ENCODE measurements at regions not wholly inside any gene's neighbourhood (a gene's known extent, or its start where the extent isn't known, plus 50 kb on each side); places are given as distances from the start of the nearest gene placed in this dataset.

DNA sequence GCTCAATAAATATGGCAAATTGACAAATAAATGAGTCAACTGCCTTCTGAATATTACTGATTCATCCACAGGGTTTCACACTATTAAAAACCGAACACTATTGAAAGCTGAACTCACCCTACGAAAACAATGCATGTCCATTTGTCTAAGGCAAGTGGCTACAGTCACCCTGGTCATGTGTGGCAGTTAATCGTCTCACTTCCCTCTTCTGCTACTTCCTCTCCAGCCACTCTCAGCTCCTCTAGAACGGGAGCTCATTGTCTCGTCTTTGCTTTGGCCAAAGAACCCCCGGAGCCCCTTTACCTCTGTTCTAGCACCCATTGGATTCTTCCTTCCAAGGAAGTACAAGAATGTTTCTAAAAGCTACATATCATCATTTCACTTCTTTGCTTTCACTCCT lies 74.4 kb upstream of the ZNF599 start:
- no peaks in the 10 kb centered on the region for H3K36me3 ChIP-seq (ENCODE audit: insufficient read depth, low read length)
- no peak overlapping the region for H3K4me3 ChIP-seq (ENCODE audit: low read length)
- no peaks in the 10 kb centered on the region for H3K79me2 ChIP-seq (replicated peaks; ENCODE audit: insufficient read depth, low read length)
- no peak overlapping the region for H3K27ac ChIP-seq (ENCODE audit: low read length)
- no peak overlapping the region for H2AFZ ChIP-seq (ENCODE audit: low read depth, low read length)
- no peaks in the 10 kb centered on the region for H3K9me2 ChIP-seq (ENCODE audit: insufficient read depth, low read length)
- H3K9ac ChIP-seq (ENCODE audit: low read length) = no peak overlapping the region
- H4K20me1 ChIP-seq (ENCODE audit: insufficient read depth) = no peaks in the 10 kb centered on the region
- TF ChIP-seq CTCF (IDR thresholded peaks at IDR 0.05; ENCODE audit: poor library complexity, severe bottlenecking) = no peak
- TF ChIP-seq SMC3 (conservative IDR thresholded peaks at IDR 0.05; ENCODE audit: poor library complexity) = no peak
- TF ChIP-seq EZH2 (IDR thresholded peaks at IDR 0.05; ENCODE audit: borderline replicate concordance, insufficient read depth, low read length, poor library complexity, severe bottlenecking) = no peak
- TF ChIP-seq, protein P1, sequence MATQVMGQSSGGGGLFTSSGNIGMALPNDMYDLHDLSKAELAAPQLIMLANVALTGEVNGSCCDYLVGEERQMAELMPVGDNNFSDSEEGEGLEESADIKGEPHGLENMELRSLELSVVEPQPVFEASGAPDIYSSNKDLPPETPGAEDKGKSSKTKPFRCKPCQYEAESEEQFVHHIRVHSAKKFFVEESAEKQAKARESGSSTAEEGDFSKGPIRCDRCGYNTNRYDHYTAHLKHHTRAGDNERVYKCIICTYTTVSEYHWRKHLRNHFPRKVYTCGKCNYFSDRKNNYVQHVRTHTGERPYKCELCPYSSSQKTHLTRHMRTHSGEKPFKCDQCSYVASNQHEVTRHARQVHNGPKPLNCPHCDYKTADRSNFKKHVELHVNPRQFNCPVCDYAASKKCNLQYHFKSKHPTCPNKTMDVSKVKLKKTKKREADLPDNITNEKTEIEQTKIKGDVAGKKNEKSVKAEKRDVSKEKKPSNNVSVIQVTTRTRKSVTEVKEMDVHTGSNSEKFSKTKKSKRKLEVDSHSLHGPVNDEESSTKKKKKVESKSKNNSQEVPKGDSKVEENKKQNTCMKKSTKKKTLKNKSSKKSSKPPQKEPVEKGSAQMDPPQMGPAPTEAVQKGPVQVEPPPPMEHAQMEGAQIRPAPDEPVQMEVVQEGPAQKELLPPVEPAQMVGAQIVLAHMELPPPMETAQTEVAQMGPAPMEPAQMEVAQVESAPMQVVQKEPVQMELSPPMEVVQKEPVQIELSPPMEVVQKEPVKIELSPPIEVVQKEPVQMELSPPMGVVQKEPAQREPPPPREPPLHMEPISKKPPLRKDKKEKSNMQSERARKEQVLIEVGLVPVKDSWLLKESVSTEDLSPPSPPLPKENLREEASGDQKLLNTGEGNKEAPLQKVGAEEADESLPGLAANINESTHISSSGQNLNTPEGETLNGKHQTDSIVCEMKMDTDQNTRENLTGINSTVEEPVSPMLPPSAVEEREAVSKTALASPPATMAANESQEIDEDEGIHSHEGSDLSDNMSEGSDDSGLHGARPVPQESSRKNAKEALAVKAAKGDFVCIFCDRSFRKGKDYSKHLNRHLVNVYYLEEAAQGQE (IDR thresholded peaks at IDR 0.05; ENCODE audit: borderline replicate concordance) = no peak
- TF ChIP-seq POLR2AphosphoS5 (IDR thresholded peaks at IDR 0.05) = no peak
- no peak for TF ChIP-seq EP300 (conservative IDR thresholded peaks at IDR 0.05; ENCODE audit: poor library complexity, severe bottlenecking)
- no peak for TF ChIP-seq TAF1 (IDR thresholded peaks at IDR 0.05; ENCODE audit: low read depth)
- TF ChIP-seq RAD21 (conservative IDR thresholded peaks at IDR 0.05) = no peak
- no peak for TF ChIP-seq MXI1 (conservative IDR thresholded peaks at IDR 0.05; ENCODE audit: poor library complexity, severe bottlenecking)
- H3K27me3 ChIP-seq (ENCODE audit: insufficient read depth, low read depth, low read length) = no peaks in the 10 kb centered on the region
- no peaks in the 10 kb centered on the region for H3K9me3 ChIP-seq (ENCODE audit: low read length)
- no peaks in the 10 kb centered on the region for H3F3A ChIP-seq (ENCODE audit: insufficient read depth, low read length, poor library complexity, severe bottlenecking)
- no peak overlapping the region for H3K4me2 ChIP-seq (ENCODE audit: low read length)

GRCh38 chr19:34844277-34844676 lies 71.3 kb upstream of the ZNF599 start:
- no peak overlapping the region for H3K9ac ChIP-seq (ENCODE audit: low read length)
- H4K20me1 ChIP-seq (ENCODE audit: insufficient read depth) = no peaks in the 10 kb centered on the region
- no peaks in the 10 kb centered on the region for H3K79me2 ChIP-seq (replicated peaks; ENCODE audit: insufficient read depth, low read length)
- no peak overlapping the region for H2AFZ ChIP-seq (ENCODE audit: low read depth, low read length)
- no peak for TF ChIP-seq EZH2 (IDR thresholded peaks at IDR 0.05; ENCODE audit: borderline replicate concordance, insufficient read depth, low read length, poor library complexity, severe bottlenecking)
- no peak for TF ChIP-seq MXI1 (conservative IDR thresholded peaks at IDR 0.05; ENCODE audit: poor library complexity, severe bottlenecking)
- TF ChIP-seq, protein P1 (IDR thresholded peaks at IDR 0.05; ENCODE audit: borderline replicate concordance) = no peak
- no peak for TF ChIP-seq CTCF (IDR thresholded peaks at IDR 0.05; ENCODE audit: poor library complexity, severe bottlenecking)
- no peak for TF ChIP-seq TAF1 (IDR thresholded peaks at IDR 0.05; ENCODE audit: low read depth)
- TF ChIP-seq RAD21 (conservative IDR thresholded peaks at IDR 0.05) = no peak
- TF ChIP-seq POLR2AphosphoS5 (IDR thresholded peaks at IDR 0.05) = no peak
- no peak for TF ChIP-seq SMC3 (conservative IDR thresholded peaks at IDR 0.05; ENCODE audit: poor library complexity)
- no peak for TF ChIP-seq EP300 (conservative IDR thresholded peaks at IDR 0.05; ENCODE audit: poor library complexity, severe bottlenecking)
- H3K27ac ChIP-seq (ENCODE audit: low read length) = no peak overlapping the region
- H3F3A ChIP-seq (ENCODE audit: insufficient read depth, low read length, poor library complexity, severe bottlenecking) = no peaks in the 10 kb centered on the region
- no peaks in the 10 kb centered on the region for H3K36me3 ChIP-seq (ENCODE audit: insufficient read depth, low read length)
- no peak overlapping the region for H3K4me3 ChIP-seq (ENCODE audit: low read length)
- no peaks in the 10 kb centered on the region for H3K27me3 ChIP-seq (ENCODE audit: insufficient read depth, low read depth, low read length)
- H3K9me2 ChIP-seq (ENCODE audit: insufficient read depth, low read length) = no peaks in the 10 kb centered on the region
- no peak overlapping the region for H3K4me2 ChIP-seq (ENCODE audit: low read length)
- H3K9me3 ChIP-seq (ENCODE audit: low read length) = no peaks in the 10 kb centered on the region
